ENCODE measurements at regions not wholly inside any gene's neighbourhood (a gene's known extent, or its start where the extent isn't known, plus 50 kb on each side); places are given as distances from the start of the nearest gene placed in this dataset.

- DNase-seq (ENCODE audit: low spot score): no peak
Measured at GRCh38 chr22:22823131-22823810, 64.3 kb upstream of the IGLL5 start.

- DNase-seq (ENCODE audit: low spot score): no peak
Measured at GRCh38 chr22:22824340-22825212, 63.0 kb upstream of the IGLL5 start.

- DNase-seq (ENCODE audit: low spot score): no peak
Measured at GRCh38 chr22:22825213-22825593, 62.4 kb upstream of the IGLL5 start.

GRCh38 chr22:22827187-22827939 is 60.3 kb upstream of the IGLL5 start:
- no peak for DNase-seq (ENCODE audit: low spot score)

GRCh38 chr22:22830193-22830592 is 57.4 kb upstream of the IGLL5 start:
- DNase-seq (ENCODE audit: low spot score): no peak

- DNase-seq (ENCODE audit: low spot score): no peak
Measured at GRCh38 chr22:22830957-22831688, 56.5 kb upstream of the IGLL5 start.

- DNase-seq (ENCODE audit: low spot score): no peak
Measured at GRCh38 chr22:22833059-22833458, 54.6 kb upstream of the IGLL5 start.

GRCh38 chr22:22833488-22833887 is 54.1 kb upstream of the IGLL5 start:
- no peak for DNase-seq (ENCODE audit: low spot score)

GRCh38 chr22:22834204-22834603 is 53.4 kb upstream of the IGLL5 start:
- DNase-seq (ENCODE audit: low spot score): no peak

- no peak for DNase-seq (ENCODE audit: low spot score)
Measured at GRCh38 chr22:22834783-22835182, 52.8 kb upstream of the IGLL5 start.

- no peak for DNase-seq (ENCODE audit: low spot score)
Measured at GRCh38 chr22:22835242-22835641, 52.4 kb upstream of the IGLL5 start.

- DNase-seq (ENCODE audit: low spot score): no peak
Measured at GRCh38 chr22:22835771-22836291, 51.8 kb upstream of the IGLL5 start.

- DNase-seq (ENCODE audit: low spot score): no peak
Measured at GRCh38 chr22:22836635-22837034, 51.0 kb upstream of the IGLL5 start.

Data from hepatic stellate cell (primary cell).